SJCRH30 (cell line): ENCODE measurements at regions not wholly inside any gene's neighbourhood (a gene's known extent, or its start where the extent isn't known, plus 50 kb on each side); places are given as distances from the start of the nearest gene placed in this dataset.

Experiments used
- DNase-seq, 2 experiments: peaks; one replicate each; pipeline ENCODE4 v3.0.0-alpha.2; 2015 to 2020
- H3K27ac ChIP-seq: fragments of 250-450 bp; sonication (Bioruptor Pico); 2 replicates; pipeline ENCODE4 v1.5.1; 2020; ENCODE audit warnings: mild to moderate bottlenecking, moderate library complexity
- H3K27me3 ChIP-seq: fragments of 250-450 bp; sonication (Bioruptor Pico); 2 replicates; pipeline ENCODE4 v1.5.1; 2020; ENCODE audit warnings: mild to moderate bottlenecking, moderate library complexity
- H3K36me3 ChIP-seq: fragments of 250-450 bp; sonication (Bioruptor Pico); 2 replicates; pipeline ENCODE4 v1.5.1; 2020; ENCODE audit warnings: mild to moderate bottlenecking, moderate library complexity
- H3K4me1 ChIP-seq: fragments of 250-450 bp; sonication (Bioruptor Pico); 2 replicates; pipeline ENCODE4 v1.5.1; 2020; ENCODE audit warnings: mild to moderate bottlenecking, moderate library complexity
- H3K4me3 ChIP-seq: fragments of 250-450 bp; sonication (Bioruptor Pico); 2 replicates; pipeline ENCODE4 v1.5.1; 2020; ENCODE audit warnings: mild to moderate bottlenecking, moderate library complexity
- H3K9me3 ChIP-seq: fragments of 250-450 bp; sonication (Bioruptor Pico); replicated peaks from 2 replicates; pipeline ENCODE4 v1.5.1; 2020; ENCODE audit warnings: mild to moderate bottlenecking, moderate library complexity

DNA sequence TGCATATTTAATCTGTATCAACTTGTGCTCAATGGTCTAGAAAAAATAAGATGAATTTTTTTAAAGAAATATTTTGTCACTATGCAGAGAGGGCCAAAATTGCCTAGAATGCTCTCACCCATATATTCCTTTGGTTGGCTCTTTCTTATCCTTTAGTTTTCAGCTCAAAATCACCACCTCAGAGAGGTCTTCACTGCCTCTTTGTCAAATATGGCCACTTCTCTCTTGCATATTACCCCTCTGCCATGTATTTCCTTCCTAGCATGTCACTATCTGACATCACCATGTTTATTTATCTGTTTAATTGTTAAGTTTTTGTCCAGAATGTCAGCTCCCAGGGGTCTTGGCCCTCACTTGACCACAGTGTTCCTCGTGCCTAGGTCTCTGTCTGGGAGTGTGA lies 535.2 kb upstream of the CDH2 start:
- no peak for DNase-seq
- H3K4me1 ChIP-seq, result no peaks in the 10 kb centered on the region
- no peaks in the 10 kb centered on the region for H3K9me3 ChIP-seq
- H3K27me3 ChIP-seq, result no peaks in the 10 kb centered on the region
- no peak overlapping the region for H3K4me3 ChIP-seq
- no peak overlapping the region for H3K27ac ChIP-seq
- no peaks in the 10 kb centered on the region for H3K36me3 ChIP-seq

DNA sequence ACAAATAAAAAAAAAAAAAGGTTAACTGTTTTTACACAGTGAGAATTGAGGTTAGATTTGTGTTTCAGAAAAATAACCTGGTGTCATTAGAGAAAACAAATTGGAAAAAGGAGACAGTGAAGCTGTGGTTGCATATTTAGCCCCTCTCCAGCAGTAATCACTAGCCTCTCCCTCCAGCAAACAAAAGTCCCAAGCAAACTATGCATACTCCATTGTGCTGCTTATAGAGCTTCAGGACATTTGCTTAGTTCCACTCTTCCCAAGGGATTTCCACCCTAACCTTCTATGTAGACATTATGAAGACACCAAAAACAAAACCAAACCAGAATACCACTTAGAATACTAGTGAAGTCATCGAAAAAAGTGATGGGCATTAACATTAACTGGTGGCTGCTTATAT lies 534.2 kb upstream of the CDH2 start:
- Histone ChIP-seq H3K4me3 (no peak overlapping the region), H3K9me3 (no peaks in the 10 kb centered on the region), H3K27me3 (no peaks in the 10 kb centered on the region), H3K4me1 (no peaks in the 10 kb centered on the region), H3K27ac (no peak overlapping the region), H3K36me3 (no peaks in the 10 kb centered on the region)
- no peak for DNase-seq

DNA sequence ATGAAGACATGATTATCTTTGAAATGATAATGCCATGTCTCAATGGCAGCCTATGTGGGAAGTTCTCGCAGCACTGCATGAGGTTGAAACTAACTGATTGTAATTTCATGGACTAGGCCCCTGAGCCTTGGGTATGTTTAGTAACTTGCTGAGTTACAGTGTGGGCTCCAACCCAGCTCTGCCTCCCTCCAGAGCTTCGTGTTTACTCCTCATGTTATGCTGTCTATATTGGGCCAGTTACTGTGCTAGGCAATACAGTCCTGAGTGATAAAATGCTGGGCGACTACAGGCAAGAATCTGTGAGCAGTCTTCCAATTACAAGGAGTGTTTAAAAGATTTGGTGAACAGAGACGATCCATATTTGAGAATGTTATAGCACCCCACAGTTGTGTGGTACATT lies 530.1 kb upstream of the CDH2 start:
- Histone ChIP-seq H3K4me3 (no peak overlapping the region), H3K36me3 (no peaks in the 10 kb centered on the region), H3K9me3 (no peaks in the 10 kb centered on the region), H3K27me3 (no peaks in the 10 kb centered on the region), H3K4me1 (no peaks in the 10 kb centered on the region), H3K27ac (no peak overlapping the region)
- DNase-seq, result no peak

DNA sequence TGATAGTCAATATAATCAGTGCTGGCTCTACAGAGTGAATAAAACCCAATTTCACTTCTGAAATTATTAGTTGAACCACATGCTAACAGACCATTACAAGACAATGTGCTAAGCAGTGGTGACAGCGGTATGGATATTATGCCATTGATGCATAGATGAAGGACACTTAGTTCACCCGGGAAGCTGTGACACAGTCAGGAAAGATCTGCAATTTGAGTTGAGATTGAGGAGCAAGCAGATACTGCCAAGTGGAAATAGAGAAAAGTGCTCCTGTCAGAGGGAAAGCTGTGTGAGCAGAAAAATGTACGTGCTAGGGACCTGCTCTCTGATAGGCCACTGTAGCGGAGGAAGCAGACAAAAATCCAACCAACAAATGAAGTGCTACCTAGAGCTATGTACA lies 529.5 kb upstream of the CDH2 start:
- no peak for DNase-seq
- Histone ChIP-seq H3K27me3 (no peaks in the 10 kb centered on the region), H3K9me3 (no peaks in the 10 kb centered on the region), H3K4me3 (no peak overlapping the region), H3K36me3 (no peaks in the 10 kb centered on the region), H3K27ac (no peak overlapping the region), H3K4me1 (no peaks in the 10 kb centered on the region)

DNA sequence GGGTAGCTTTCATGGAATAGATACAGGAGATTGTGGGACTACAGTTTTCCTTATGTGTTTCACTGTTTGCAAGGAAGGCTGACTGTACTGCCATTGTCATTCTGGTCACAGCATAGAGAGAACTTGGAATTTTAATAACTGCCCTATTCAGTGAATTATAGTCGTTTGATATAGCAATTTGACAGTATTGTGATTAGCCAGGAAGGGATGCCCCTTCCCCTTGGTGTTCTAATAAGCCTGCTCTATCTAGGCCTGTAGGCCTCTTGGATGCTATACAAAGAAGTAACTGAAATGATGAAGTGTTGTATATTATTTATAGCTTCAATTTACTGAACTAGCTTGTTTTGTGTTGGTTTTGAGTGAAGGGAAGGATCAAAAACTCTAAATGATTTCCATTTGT lies 528.6 kb upstream of the CDH2 start:
- no peaks in the 10 kb centered on the region for H3K36me3 ChIP-seq
- H3K4me1 ChIP-seq, result no peaks in the 10 kb centered on the region
- H3K9me3 ChIP-seq, result no peaks in the 10 kb centered on the region
- no peak overlapping the region for H3K4me3 ChIP-seq
- no peak for DNase-seq
- H3K27me3 ChIP-seq, result no peaks in the 10 kb centered on the region
- no peak overlapping the region for H3K27ac ChIP-seq

DNA sequence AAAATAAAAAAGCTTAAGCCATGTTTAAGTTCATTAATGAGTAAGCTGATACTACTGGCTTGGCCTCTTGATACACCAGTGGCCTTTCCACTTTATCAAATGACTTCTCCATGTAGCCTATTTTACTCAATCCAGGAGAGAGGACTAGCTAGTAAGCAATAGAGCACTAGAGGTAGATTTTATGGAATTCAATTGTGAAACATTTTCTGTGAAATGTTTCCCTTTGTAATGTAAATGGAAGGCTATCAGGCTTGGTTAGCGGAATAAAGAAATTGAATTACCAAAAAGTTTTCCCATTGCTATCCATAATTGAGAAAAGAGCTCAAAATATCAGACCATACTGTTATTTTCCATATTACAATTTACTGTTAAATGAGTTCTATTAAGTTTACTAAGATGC lies 515.4 kb upstream of the CDH2 start:
- Histone ChIP-seq H3K27me3 (no peaks in the 10 kb centered on the region), H3K36me3 (no peaks in the 10 kb centered on the region), H3K27ac (no peak overlapping the region), H3K4me3 (no peak overlapping the region), H3K9me3 (no peaks in the 10 kb centered on the region), H3K4me1 (no peaks in the 10 kb centered on the region)
- DNase-seq, result no peak

DNA sequence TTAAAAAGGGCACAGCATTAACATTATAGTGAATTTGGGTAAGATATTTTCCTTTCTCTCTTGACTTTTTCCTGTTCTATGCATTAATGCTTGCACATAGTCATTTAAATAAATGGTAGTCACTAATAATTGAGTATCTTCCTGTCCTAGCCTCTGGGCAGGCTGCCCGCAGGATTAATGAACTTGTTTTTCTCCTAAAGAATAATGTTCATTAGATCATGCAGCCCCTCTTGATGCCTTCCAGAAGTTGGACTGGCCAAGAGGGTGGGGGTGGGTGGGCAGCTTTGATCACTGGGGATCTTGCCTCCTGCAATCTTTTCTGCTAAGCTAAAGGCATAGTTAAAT lies 514.5 kb upstream of the CDH2 start:
- Histone ChIP-seq H3K4me1 (no peaks in the 10 kb centered on the region), H3K36me3 (no peaks in the 10 kb centered on the region), H3K27ac (no peak overlapping the region), H3K4me3 (no peak overlapping the region), H3K27me3 (no peaks in the 10 kb centered on the region), H3K9me3 (no peaks in the 10 kb centered on the region)
- no peak for DNase-seq

DNA sequence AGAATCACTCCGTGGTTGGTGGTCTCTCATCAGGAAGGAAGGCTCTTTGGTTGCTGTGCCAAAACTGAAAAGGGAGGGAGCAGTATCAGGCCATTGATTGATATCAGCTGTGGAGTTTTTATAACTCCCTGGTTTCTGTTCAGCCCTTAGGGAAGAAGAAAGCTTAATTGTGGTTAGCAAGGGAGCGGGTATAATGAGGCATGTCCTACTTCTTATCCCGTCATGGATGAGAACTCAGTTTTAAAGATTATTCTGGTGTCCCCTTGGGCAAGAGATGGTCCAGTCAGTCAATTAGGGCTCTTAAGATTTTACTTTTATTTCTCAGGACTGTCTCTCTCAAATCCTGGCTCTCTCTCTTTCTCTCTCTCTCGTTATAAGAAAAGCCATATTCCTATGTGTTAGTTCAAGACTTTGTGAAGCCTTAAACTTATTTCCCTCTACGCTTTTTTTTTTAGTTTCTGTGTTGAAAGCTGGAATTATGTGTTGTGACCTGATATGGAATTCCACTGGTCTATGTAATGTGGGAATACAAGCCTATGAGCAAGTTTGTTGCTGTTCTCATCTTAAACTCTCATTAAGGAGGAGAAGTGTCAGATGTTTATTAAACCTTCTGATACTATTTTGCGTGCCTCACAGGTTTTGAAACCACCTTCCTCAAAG lies 514.0 kb upstream of the CDH2 start:
- Histone ChIP-seq H3K27me3 (no peaks in the 10 kb centered on the region), H3K36me3 (no peaks in the 10 kb centered on the region), H3K4me1 (no peaks in the 10 kb centered on the region), H3K4me3 (no peak overlapping the region), H3K9me3 (no peaks in the 10 kb centered on the region), H3K27ac (no peak overlapping the region)
- DNase-seq, result peak in 1 of 2 experiments; percentile 13

DNA sequence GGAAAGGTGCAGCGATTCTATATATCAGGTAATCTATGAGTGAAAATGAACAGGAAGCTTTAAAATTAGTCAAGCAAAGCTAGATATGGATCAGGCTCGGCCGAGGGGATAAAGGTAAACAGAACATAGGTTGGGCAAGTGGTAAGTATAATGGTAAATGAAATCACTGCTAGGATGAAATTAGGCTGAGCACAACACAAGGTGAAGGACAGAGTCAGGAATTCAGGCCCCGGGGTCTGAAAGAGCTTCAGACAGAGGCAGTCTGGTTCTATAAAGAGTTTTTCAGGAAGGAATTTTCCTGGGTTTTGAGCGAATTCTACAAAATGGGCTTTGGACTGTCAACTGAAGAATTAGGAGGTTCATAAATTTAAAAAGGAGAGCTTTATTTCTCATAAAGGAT lies 513.2 kb upstream of the CDH2 start:
- H3K27ac ChIP-seq, result no peak overlapping the region
- no peaks in the 10 kb centered on the region for H3K9me3 ChIP-seq
- H3K36me3 ChIP-seq, result no peaks in the 10 kb centered on the region
- no peak overlapping the region for H3K4me3 ChIP-seq
- no peaks in the 10 kb centered on the region for H3K4me1 ChIP-seq
- DNase-seq, result no peak
- H3K27me3 ChIP-seq, result no peaks in the 10 kb centered on the region

DNA sequence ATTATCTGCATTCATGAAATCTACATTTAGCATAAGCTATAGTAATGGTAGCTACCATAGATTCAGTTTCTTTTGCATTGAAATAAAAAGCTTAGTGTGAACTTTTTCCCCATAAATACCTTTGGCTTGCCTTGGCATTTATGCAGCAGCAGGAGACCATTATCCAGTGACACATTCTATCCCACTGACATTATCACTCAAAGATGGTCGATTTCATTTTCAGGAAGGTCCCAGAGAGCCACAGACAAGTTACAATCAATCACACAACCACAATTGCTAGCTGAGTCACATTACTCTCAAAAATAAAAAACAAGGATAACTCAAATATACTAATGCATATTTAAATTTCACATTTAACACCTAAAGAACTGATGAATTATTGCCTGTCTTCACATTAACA lies 512.7 kb upstream of the CDH2 start:
- H3K27me3 ChIP-seq, result no peaks in the 10 kb centered on the region
- no peak overlapping the region for H3K27ac ChIP-seq
- no peaks in the 10 kb centered on the region for H3K36me3 ChIP-seq
- H3K4me1 ChIP-seq, result no peaks in the 10 kb centered on the region
- no peak overlapping the region for H3K4me3 ChIP-seq
- DNase-seq, result no peak
- H3K9me3 ChIP-seq, result no peaks in the 10 kb centered on the region

DNA sequence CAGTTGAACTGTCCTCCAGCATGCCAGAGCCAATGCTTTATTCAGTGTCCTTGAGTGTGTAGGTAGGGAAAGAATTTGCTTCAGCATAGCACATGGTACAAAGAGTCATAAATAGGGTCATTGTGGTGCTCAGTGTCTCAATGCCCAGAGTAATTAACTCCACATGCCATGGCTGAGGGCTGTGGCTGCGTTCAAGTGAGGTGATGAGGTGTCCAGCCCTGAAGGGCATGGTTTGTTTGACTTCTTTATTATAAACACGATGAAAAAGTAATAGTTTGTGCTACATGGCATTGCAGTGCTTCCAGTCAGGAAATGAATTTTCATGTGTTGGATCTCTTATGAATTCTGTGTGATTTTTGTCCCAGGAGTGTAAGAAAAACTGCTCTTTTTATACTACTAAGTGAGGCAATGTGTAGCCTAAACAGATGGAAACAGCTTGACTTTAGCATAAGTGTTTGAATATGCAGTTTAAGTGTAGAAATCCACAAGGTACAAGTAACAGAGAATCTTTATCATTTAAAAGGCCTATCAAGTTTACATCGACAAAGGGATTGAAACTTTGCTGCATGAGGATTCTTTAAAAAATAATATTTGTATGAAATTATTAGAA lies 507.9 kb upstream of the CDH2 start:
- Histone ChIP-seq H3K9me3 (no peaks in the 10 kb centered on the region), H3K4me1 (no peaks in the 10 kb centered on the region), H3K27ac (no peak overlapping the region), H3K27me3 (no peaks in the 10 kb centered on the region), H3K36me3 (no peaks in the 10 kb centered on the region), H3K4me3 (no peak overlapping the region)
- no peak for DNase-seq

DNA sequence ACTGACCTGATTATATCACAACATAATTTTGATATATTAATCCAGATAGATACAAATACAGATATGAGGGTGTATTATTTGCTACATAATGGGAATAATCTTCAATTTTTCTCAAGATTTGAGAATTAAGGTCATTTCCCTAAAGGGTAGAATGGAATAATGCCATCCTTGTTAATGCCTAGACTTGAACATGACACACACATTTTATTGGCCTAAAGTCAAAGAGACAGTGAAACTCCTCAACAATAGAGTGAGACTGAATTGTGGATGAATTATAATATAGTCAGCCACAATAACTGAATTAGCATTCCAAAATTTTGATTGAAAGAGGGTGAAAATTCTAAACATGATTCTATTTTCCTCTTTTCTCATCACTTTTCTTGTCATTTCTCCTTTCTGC lies 506.0 kb upstream of the CDH2 start:
- H3K27ac ChIP-seq, result no peak overlapping the region
- H3K36me3 ChIP-seq, result no peaks in the 10 kb centered on the region
- no peak for DNase-seq
- H3K27me3 ChIP-seq, result no peaks in the 10 kb centered on the region
- no peaks in the 10 kb centered on the region for H3K4me1 ChIP-seq
- H3K4me3 ChIP-seq, result no peak overlapping the region
- no peaks in the 10 kb centered on the region for H3K9me3 ChIP-seq

DNA sequence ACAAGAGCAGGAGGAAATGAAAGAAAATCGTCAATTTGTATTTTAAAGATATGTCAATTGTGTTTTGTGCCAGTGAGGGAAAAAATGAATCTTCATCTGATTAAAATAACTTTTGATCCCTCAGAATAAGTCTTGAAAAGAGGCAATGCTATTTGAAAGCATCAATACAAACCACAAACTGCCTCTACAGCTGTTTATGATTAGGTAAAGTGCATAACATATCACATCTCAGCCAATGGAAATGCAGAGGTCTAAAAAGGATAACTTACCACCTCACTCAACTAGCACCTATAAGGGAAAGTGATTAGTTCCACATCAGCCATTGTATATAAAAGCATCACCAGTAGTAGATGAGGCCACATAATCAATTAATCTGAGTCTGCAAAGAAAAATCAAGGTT lies 492.2 kb upstream of the CDH2 start:
- no peak for DNase-seq
- no peak overlapping the region for H3K4me3 ChIP-seq
- no peaks in the 10 kb centered on the region for H3K36me3 ChIP-seq
- H3K4me1 ChIP-seq, result no peaks in the 10 kb centered on the region
- H3K9me3 ChIP-seq, result no peaks in the 10 kb centered on the region
- no peak overlapping the region for H3K27ac ChIP-seq
- H3K27me3 ChIP-seq, result no peaks in the 10 kb centered on the region

DNA sequence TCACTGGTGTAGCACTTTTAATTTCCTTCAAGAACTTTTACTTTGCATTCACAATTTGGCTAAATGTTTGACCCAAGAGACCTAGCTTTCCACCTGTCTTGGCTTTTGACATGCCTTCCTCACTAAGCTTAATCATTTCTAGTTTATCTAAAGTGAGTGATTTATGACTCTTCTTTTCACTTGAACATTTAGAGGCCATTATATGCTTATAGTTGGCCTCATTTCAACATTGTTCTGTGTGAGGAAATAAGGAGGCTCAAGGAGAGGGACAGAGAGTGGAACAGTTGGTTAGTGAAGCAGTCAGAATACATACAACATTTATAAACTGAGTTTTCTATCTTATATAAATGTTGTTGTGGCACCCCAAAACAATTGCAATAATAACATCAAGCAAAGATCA lies 489.3 kb upstream of the CDH2 start:
- no peaks in the 10 kb centered on the region for H3K27me3 ChIP-seq

DNA sequence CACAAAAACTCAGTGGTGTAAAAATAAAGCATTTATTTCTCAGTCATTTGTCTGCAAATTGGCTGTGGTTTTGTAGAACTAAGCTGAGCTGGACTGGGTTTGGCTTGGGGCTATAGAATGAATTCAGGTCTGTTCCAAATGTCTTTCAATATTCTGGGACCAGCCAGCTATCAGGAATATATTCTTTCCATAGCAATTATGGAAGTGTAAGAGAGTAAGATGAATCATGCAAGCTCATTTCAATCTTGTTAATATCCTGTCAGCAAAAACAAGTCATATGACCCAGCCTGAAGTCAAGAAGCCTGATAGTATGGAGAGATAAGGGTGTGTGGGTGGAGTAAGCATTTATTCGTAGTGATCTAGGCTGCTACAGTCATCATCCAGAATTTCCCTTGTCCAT lies 481.0 kb upstream of the CDH2 start:
- no peaks in the 10 kb centered on the region for H3K36me3 ChIP-seq
- H3K4me1 ChIP-seq, result no peaks in the 10 kb centered on the region
- no peak overlapping the region for H3K27ac ChIP-seq
- no peak for DNase-seq
- H3K27me3 ChIP-seq, result no peaks in the 10 kb centered on the region
- H3K9me3 ChIP-seq, result no peaks in the 10 kb centered on the region
- no peak overlapping the region for H3K4me3 ChIP-seq

More for the DNA sequence above, 489.3 kb upstream of the CDH2 start:
- no peak overlapping the region for H3K4me3 ChIP-seq
- H3K36me3 ChIP-seq, result no peaks in the 10 kb centered on the region
- no peaks in the 10 kb centered on the region for H3K4me1 ChIP-seq
- H3K27ac ChIP-seq, result no peak overlapping the region
- H3K9me3 ChIP-seq, result no peaks in the 10 kb centered on the region
- DNase-seq, result no peak

DNA sequence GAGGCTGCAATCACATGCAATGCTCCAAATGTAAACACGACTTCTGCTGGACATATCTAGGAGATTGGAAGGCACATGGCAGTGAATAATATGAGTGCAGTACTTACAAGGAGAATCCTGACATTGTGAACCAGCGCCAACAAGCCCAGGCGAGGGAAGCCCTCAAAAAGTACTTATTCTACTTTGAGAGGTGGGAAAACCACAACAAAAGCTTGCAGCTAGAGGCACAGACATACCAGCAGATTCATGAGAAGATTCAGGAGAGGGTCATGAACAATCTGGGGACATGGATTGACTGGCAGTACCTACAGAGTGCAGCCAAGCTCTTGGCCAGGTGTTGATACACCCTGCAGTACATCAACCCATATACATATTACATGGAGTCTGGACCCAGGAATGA lies 475.7 kb upstream of the CDH2 start:
- Histone ChIP-seq H3K27ac (no peak overlapping the region), H3K4me1 (no peaks in the 10 kb centered on the region), H3K4me3 (no peak overlapping the region), H3K36me3 (no peaks in the 10 kb centered on the region), H3K27me3 (no peaks in the 10 kb centered on the region), H3K9me3 (no peaks in the 10 kb centered on the region)
- no peak for DNase-seq
